ENCODE measurements at regions not wholly inside any gene's neighbourhood (a gene's known extent, or its start where the extent isn't known, plus 50 kb on each side); places are given as distances from the start of the nearest gene placed in this dataset.
"Not testable (repeated sequence)": the region's sequence is repeated elsewhere in the genome, so short reads cannot be mapped to it uniquely, and the experiment has no call there.

GRCh38 chr13:109355875-109356434 is 430.4 kb downstream of the IRS2 start:
- no peak for DNase-seq

- no peak for DNase-seq
Observed at GRCh38 chr13:109355166-109355565, 431.2 kb downstream of the IRS2 start.

DNA sequence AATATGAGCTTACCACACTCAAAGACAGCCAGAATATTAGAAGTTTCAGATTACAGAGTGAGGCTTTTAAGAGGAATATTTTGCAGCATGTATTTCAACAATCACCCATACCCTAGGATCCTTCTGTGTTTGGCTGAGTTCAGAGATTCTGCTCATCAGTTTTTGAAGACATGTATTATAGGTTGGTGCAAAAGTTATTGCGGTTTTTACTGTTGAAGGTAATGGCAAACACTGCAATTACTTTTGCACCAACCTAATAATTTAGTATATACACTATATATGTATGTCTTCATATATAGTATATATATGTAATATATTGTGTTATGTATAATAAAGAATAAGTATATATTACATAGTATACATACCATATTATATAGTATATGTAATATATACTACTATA is 435.1 kb downstream of the IRS2 start:
- no peak for DNase-seq

DNA sequence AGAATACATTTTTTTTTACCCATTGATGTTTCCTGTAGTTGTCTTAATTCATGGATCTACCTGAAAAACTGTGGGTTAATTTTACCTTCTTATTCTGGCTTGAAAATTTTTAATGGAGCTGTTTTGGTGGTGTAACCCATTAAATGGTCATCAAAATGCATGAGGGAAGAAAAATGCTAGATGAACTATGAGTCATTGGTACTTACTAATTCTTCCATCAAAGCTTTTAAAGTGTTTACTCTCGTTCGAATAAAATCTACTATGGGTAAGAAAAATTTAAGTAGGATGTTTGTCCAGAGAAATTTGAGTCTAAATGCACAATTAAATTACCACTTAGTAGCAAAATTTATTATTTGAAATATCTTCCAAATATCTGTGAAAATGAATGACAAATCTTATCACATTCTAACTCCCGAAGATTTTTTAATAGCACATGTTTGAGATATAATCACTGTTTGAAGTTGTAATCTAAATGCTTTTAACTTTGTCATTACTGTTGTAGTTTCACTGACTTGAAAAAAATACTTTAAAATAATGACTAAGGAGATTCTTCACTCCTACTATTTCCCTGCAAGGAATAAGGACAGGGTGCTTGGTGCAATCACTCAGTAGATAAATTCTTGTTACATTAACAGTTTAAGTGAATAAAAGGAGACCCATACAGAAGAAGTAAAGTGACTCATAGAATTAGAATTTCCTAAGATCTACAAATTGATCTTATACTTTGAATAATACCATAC is 437.7 kb downstream of the IRS2 start:
- DNase-seq = no peak

DNA sequence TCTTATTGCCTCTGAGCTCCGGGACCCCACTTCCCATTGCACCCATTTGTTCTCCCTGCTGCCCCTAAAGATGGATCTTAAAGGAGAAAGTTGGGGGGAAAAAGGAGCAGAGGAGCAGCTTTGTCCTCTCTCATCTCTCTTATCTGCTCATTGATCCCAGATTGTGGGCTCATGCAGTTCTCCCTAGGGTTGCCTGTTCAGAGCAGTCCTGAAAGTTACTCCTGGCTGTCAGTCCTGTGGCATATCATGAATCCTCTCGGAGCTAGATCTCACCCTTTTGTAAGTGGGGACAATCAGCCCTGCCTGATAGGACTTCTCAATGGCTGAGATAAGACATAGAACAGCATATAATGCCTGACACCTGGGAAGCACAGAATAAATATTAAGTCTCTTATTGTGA is 440.3 kb downstream of the IRS2 start:
- DNase-seq = no peak

- DNase-seq = no peak
Observed at GRCh38 chr13:109345433-109345941, 440.9 kb downstream of the IRS2 start.

- no peak for DNase-seq
Observed at GRCh38 chr13:109344552-109345157, 441.7 kb downstream of the IRS2 start.

DNA sequence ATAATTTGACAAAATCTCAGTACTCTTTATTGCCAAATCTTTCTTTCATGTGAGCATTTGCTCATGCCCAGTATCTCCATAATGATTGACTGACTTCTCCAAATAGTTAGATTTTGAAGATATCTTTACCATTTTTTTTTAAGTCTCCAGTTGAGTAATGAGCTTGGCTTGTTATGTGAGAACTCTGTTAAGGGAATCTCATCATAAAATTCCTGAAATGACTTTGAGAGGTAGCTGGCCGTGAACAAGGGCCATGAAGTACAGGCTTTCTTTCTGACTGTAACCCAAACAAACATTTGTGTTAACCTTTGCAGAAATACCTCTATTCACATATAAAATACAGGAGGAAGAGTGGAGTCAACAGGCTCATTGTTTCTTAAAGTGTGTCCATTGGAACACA is 449.7 kb downstream of the IRS2 start:
- no peak for DNase-seq

DNA sequence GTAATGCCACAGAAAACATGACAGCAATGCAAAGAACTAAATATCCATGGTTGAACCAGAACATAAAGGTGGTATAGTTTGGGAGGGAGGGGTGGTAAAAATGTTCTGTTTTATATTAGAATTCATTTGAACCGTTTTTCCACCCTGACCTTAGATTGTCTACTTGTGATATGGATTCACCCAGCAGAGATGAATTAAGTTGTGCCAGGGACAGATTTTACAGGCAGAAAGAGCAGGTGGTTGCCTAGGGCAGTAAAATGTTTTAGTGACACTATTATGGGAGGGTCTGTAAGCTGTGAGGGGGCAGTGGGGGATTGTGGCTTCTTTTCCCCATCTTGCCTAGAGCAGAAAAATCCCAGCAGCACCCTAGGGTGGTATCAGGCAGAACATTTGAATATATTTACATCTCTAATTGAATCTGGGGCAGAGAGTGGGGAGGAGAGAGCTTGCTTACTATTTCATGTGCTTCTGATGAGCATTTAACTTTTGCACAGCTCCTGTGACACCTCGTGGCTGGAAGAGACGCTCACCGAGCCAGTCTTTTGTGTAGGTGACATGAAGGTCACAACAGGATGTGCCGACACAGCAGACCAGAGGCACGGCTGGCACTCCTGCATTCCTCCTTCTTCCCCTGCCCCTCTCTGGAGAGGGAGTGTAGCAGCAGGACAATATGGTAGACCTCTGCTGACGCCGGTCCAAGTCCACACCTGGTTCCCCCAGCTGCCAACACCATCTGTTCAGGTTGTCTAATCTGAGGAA is 452.3 kb downstream of the IRS2 start:
- peak; percentile 63 to 84 for DNase-seq

DNA sequence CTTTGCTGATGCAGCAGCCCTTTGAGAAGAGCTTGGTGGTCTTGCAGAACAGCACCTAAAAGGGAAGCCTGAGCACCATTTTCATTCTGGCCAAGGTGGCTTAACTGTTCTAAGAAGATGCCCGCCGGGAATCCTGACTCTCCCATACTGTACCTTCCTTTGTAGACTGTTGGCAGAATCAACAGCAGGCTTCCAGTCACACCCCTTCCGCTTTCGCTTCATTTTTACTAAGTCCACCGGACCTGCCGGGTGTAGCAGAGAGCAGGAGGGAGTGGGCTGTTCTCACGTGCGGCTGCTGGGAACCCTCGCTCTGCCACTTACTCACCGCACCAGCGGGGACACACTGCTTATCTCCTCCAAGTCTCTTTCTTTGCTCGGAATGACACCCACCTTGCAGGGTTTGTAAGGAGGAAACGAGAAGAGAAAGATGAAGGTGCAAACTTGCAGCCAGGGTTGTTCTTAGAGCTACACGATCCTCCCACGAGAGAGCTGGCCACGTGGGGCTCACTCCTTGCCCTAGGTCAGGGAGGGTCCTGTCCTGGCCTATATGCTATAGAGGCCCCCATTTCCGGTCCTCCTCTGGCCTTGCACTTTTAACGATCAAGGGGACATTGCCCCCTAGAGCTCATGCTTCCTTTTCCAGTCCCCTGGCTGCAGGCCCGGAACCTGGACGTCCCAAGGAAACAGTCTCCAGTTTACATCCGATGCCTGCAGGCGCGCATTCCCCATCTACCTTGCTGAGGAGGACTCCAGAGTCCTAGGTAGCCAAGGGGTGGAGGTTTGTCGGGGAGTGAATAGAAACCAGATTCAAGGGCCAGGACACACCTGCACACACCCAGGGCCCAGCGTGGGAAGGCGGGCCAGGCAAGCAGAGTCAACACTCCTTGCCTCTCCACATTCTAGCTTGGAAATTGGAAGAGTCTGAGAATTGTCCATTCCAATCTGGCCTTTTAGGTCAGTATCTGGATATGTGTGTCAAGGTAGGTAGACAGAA is 453.6 kb downstream of the IRS2 start:
- peak; percentile 74 to 89 for DNase-seq

- peak; percentile 100 for DNase-seq
Observed at GRCh38 chr13:109331898-109332297, 454.5 kb downstream of the IRS2 start.

DNA sequence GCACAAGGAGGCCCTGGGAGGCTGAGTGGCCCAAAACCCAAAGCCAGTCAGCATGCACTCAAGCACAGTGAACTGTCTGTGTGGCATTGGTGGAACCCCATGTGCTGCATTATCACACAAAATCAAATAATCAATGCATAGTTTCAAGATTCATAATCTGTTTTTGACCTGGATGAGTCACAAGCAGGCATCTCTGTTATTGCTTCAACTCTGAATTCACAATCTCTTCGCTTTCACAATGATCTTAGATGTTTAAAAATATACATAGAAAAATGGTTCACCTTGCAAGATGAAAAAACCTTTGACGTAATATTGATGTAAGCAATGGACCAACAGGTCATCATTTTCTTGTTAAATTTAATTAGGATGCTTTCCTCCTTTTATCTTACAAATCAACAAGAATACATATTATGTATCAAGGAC is 455.4 kb downstream of the IRS2 start:
- peak in 1 of 2 experiments; percentile 28 for DNase-seq

DNA sequence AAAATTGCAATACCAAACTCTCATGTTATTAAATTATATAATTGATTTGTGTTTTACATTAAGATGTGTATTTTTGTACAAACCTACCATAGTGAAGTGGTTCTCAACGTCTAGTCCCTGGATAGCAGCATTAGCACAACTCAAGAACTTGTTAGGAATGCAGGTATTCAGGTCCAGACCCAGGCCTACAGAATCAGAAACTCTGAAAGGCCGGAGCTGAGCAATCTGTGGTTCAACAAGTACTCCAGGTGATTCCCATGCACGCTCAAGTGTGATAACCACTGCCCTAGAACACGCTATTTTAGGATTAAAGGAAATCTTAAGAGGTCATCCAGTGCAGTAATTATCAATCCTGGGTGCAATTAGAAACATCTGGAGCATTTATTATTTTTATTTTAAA is 456.3 kb downstream of the IRS2 start:
- DNase-seq = no peak

DNA sequence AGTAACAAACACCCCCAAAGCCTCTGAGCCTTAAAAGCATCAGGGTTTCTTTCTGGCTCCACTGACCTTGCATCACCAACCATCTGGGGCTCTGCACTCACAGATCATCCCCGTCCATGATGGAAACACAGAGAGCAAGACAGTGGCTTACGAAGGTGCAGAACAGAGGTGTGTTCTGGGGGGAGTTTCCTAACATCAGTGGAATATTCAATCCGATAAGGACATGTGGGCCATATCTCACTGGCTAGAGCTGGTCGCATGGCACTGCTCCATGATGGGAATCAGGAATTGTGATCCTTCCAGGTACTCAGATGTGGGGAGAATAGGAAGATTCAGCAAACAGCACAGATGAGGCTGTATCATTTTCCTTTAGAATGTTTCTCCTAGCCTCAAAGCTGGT is 457.2 kb downstream of the IRS2 start:
- no peak for DNase-seq

GRCh38 chr13:109326601-109327000 is 459.8 kb downstream of the IRS2 start:
- no peak for DNase-seq

GRCh38 chr13:109323338-109323737 is 463.0 kb downstream of the IRS2 start:
- no peak for DNase-seq

DNA sequence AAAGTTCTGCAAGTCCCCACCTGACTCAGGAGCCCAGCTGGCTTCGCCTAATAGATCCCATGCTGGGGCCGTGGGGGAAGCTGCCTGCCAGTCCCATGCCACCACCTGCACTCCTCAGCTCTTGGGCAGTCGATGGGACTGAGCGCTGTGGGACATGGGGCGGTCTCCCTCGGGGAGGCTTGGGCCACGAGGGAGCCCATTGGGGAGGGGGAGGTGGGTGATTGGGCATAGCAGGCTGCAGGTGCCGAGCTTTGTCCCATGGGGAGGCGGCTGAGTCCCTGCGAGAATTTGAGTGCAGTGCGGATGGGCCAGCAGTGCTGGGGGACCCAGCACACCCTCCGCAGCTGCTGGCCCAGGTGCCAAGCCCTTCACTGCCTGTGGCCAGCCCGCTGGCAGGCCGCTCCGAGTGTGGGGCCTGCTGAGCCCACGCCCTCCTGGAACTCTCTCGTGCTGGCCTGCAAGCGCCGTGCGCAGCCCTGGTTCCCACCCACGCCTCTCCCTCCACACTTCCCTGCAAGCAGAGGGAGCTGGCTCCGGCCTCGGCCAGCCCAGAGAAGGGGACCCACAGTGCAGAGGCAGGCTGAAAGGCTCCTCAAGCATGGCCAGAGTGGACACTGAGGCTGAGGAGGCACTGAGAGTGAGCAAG is 467.3 kb downstream of the IRS2 start:
- DNase-seq = no peak

- no peak for DNase-seq
Observed at GRCh38 chr13:109315481-109315880, 470.9 kb downstream of the IRS2 start.

DNA sequence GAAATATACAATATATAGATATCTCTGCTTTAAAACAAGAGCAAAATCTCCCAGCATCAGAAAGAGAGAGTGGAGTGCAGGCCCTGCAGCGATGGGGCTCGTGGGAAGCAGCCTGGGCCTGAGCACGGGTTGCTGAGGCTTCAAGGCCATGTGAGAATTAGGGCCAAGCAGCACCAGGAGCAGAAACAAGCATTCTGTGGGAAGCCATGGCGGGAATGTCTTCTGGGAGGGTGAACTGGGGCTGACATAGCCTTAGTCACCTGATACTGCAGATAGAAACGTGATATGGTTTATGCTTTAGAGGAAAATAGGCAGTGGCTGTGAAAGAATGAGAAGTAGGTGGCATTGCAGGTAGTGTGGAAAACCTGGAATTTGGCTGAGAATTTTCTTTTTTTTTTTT is 472.3 kb downstream of the IRS2 start:
- DNase-seq = no peak

GRCh38 chr13:109312399-109312798 is 474.0 kb downstream of the IRS2 start:
- no peak for DNase-seq

DNA sequence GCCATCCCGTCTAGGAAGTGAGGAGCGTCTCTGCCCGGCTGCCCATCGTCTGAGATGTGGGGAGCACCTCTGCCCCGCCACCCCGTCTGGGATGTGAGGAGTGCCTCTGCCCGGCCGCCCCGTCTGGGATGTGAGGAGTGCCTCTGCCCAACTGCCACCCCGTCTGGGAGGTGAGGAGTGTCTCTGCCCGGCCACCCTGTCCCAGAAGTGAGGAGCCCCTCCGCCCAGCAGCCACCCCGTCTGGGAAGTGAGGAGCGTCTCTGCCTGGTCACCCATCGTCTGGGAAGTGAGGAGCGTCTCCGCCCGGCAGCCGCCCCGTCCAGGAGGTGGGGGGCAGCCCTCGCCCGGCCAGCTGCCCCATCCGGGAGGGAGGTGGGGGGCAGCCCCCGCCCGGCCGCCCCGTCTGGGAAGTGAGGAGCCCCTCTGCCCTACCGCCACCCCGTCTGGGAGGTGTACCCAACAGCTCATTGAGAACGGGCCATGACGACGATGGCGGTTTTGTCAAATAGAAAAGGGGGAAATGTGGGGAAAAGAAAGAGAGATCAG is 474.9 kb downstream of the IRS2 start:
- not testable (repeated sequence) for DNase-seq
